OCI-LY7 (cell line): ENCODE measurements at regions not wholly inside any gene's neighbourhood (a gene's known extent, or its start where the extent isn't known, plus 50 kb on each side); places are given as distances from the start of the nearest gene placed in this dataset.

Experiments
- BruUV-seq: library from RNA; stranded (reverse); fragments of 400-500 nt; replicated peaks from 2 replicates; lab custom pipeline; 2021; lab: Mats Ljungman, UMichigan
- CTCF ChIA-PET: fragments of 300-600 bp; sonication (Branson Sonifier 250); formaldehyde crosslinking; loops from one replicate; lab custom pipeline; 2022; ENCODE audit warnings: antibody characterized with exemption; ENCODE audit not compliant: unreplicated experiment; lab: Charles Lee
- POLR2A ChIA-PET: fragments of 300-600 bp; sonication (Branson Sonifier 250); formaldehyde crosslinking; loops from one replicate; lab custom pipeline; 2022; ENCODE audit warnings: antibody characterized with exemption; lab: Charles Lee
- DNase-seq: peaks from one replicate; pipeline ENCODE4 v3.0.0-alpha.2; 2015; ENCODE audit warnings: low spot score
- H2AFZ ChIP-seq: fragments of 200-600 bp; sonication (generic), shearing (Covaris generic); 2 replicates; pipeline ENCODE4 v1.6.1; 2014; ENCODE audit warnings: mild to moderate bottlenecking, antibody characterized with exemption, low read length, moderate library complexity
- H3K27ac ChIP-seq: fragments of 200-600 bp; sonication (generic); 2 replicates; pipeline ENCODE4 v1.5.1; 2014; ENCODE audit warnings: mixed run types, low read depth, mild to moderate bottlenecking, moderate library complexity, low read length, inconsistent platforms; ENCODE audit not compliant: poor library complexity, severe bottlenecking
- H3K36me3 ChIP-seq: fragments of 200-600 bp; sonication (generic); 2 replicates; pipeline ENCODE4 v1.6.1; 2014; ENCODE audit warnings: mild to moderate bottlenecking, antibody characterized with exemption, low read length, moderate library complexity, mixed read lengths; ENCODE audit not compliant: insufficient read depth
- H3K4me1 ChIP-seq: fragments of 200-600 bp; sonication (generic); 2 replicates; pipeline ENCODE4 v1.5.1; 2014; ENCODE audit warnings: mild to moderate bottlenecking, low read length; ENCODE audit not compliant: insufficient read depth, poor library complexity, severe bottlenecking
- H3K4me2 ChIP-seq: fragments of 200-600 bp; sonication (generic); 2 replicates; pipeline ENCODE4 v1.6.1; 2014; ENCODE audit warnings: mild to moderate bottlenecking, low read length
- H3K4me3 ChIP-seq: fragments of 200-600 bp; sonication (generic); 2 replicates; pipeline ENCODE4 v1.5.1; 2014; ENCODE audit warnings: mild to moderate bottlenecking, low read depth, low read length; ENCODE audit not compliant: poor library complexity, severe bottlenecking
- H3K79me2 ChIP-seq: fragments of 200-600 bp; sonication (generic); 2 replicates; pipeline ENCODE4 v1.6.1; 2016; ENCODE audit warnings: low read depth, mild to moderate bottlenecking, low read length, moderate library complexity, mixed read lengths; ENCODE audit not compliant: insufficient read depth
- H3K9me2 ChIP-seq: fragments of 200-600 bp; sonication (generic); 2 replicates; pipeline ENCODE4 v1.6.1; 2016; ENCODE audit warnings: mild to moderate bottlenecking, low read length, mixed read lengths; ENCODE audit not compliant: insufficient read depth
- H3K9me3 ChIP-seq: fragments of 200-600 bp; sonication (generic); 2 replicates; pipeline ENCODE4 v1.6.1; 2014; ENCODE audit warnings: mild to moderate bottlenecking, mixed run types, low read length, mixed read lengths
- H4K20me1 ChIP-seq: fragments of 200-600 bp; sonication (generic); 2 replicates; pipeline ENCODE4 v1.6.1; 2014; ENCODE audit warnings: mild to moderate bottlenecking, antibody characterized with exemption, low read length, moderate library complexity, mixed read lengths; ENCODE audit not compliant: insufficient read depth
- CTCF ChIP-seq: fragments of 200-600 bp; sonication (generic); conservative IDR thresholded peaks from 2 replicates; pipeline ENCODE4 v1.5.1; 2014; ENCODE audit warnings: mild to moderate bottlenecking, antibody characterized with exemption, low read length, moderate library complexity, mixed read lengths
- EZH2phosphoT487 ChIP-seq: fragments of 200-600 bp; sonication (generic); IDR thresholded peaks from 2 replicates; pipeline ENCODE4 v1.6.1; 2018; ENCODE audit warnings: low read depth, borderline replicate concordance, mild to moderate bottlenecking, mixed run types, antibody characterized with exemption, low read length, moderate library complexity, mixed read lengths
- intact Hi-C: fragments of 100-400 bp; cut with micrococcal nuclease; formaldehyde crosslinking; loops from one replicate; pipeline ENCODE4 v1.10.0; 2022; ENCODE audit not compliant: unreplicated experiment

- H3K4me2 ChIP-seq = no peak overlapping the region
- TF ChIP-seq EZH2phosphoT487 (no peak), CTCF (no peak)
- ChIA-PET CTCF (no interaction called here), POLR2A (interaction anchor here (0.7 kb wide), 2 partner anchors 269 to 556 kb away, joined by 3 read pairs; no protein-coding TSS in a partner anchor)
- no TSS peak for BruUV-seq
- intact Hi-C loops = no loop called here
- H3K27ac ChIP-seq = no peak overlapping the region
- no peaks in the 10 kb centered on the region for H3K9me3 ChIP-seq
- H2AFZ ChIP-seq = no peak overlapping the region
- H3K36me3 ChIP-seq = no peaks in the 10 kb centered on the region
- no peaks in the 10 kb centered on the region for H3K4me1 ChIP-seq
- no peaks in the 10 kb centered on the region for H3K9me2 ChIP-seq
- H4K20me1 ChIP-seq = no peaks in the 10 kb centered on the region
- H3K4me3 ChIP-seq = no peak overlapping the region
- no peaks in the 10 kb centered on the region for H3K79me2 ChIP-seq
- DNase-seq = no peak
Measured at GRCh38 chr2:144126302-144126701, 393.6 kb downstream of the ZEB2 start.

GRCh38 chr2:144125751-144126150 is 394.2 kb downstream of the ZEB2 start:
- BruUV-seq = no TSS peak

More at GRCh38 chr2:144125751-144126150, 394.2 kb downstream of the ZEB2 start:
- Histone ChIP-seq H3K27ac (no peak overlapping the region), H3K9me3 (no peaks in the 10 kb centered on the region), H4K20me1 (no peaks in the 10 kb centered on the region), H3K79me2 (no peaks in the 10 kb centered on the region), H3K9me2 (no peaks in the 10 kb centered on the region), H3K4me3 (no peak overlapping the region), H3K36me3 (no peaks in the 10 kb centered on the region), H3K4me2 (no peak overlapping the region), H3K4me1 (no peaks in the 10 kb centered on the region), H2AFZ (no peak overlapping the region)
- CTCF ChIA-PET = no interaction called here
- no peak for DNase-seq
- POLR2A ChIA-PET = interaction anchor here (0.8 kb wide), 1 partner anchor 56 kb away, joined by 3 read pairs; no protein-coding TSS in a partner anchor
- TF ChIP-seq CTCF (no peak), EZH2phosphoT487 (no peak)
- intact Hi-C loops = no loop called here
